Activated naive CD4-positive, alpha-beta T cell treated with Interleukin-2 at 50 U/mL for 16 hours (primary cell): ENCODE measurements at regions not wholly inside any gene's neighbourhood (a gene's known extent, or its start where the extent isn't known, plus 50 kb on each side); places are given as distances from the start of the nearest gene placed in this dataset.
"Not testable (repeated sequence)": the region's sequence is repeated elsewhere in the genome, so short reads cannot be mapped to it uniquely, and the experiment has no call there.

Source experiments
- DNase-seq: peaks from one replicate; pipeline ENCODE4 v3.0.0-alpha.2; 2020

DNA sequence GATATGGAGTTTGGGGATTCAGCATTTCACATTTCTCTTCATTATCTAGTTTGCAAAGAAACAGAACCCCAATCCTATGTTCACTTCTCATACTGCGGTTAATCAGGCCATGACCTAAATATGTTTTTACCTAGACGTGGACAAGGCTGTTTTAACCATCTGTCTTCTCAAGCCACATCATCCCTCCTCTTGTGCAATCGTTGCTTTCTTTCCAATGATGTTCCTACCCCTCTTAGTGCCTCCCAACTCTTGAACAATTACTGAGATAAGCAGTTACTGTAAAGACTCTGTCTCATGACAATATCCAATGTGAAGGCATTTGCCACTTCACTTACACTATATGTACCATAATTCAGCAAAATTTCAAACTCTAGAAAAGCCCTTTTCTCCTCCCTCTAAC, 406.2 kb downstream of the LIG4 start:
- DNase-seq, result no peak

DNA sequence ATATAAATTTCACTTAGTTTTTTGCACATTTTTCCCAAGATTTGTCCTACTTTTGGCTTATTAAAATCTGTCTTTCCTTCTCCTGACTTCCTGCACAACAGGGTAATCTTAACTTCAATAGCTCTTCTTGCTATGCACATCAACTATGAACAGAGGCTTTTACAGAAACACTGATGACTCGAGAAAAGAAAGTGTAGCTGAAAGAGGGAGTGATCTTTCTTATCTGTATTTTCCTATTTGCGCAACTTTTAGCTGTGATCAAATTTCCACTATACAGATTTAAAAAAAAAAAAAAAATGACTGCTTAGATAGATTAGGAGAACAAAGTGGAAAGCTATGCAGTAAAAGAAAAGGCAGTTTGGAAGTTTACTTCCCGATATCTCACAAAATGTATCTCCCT, 406.9 kb downstream of the LIG4 start:
- no peak for DNase-seq

DNA sequence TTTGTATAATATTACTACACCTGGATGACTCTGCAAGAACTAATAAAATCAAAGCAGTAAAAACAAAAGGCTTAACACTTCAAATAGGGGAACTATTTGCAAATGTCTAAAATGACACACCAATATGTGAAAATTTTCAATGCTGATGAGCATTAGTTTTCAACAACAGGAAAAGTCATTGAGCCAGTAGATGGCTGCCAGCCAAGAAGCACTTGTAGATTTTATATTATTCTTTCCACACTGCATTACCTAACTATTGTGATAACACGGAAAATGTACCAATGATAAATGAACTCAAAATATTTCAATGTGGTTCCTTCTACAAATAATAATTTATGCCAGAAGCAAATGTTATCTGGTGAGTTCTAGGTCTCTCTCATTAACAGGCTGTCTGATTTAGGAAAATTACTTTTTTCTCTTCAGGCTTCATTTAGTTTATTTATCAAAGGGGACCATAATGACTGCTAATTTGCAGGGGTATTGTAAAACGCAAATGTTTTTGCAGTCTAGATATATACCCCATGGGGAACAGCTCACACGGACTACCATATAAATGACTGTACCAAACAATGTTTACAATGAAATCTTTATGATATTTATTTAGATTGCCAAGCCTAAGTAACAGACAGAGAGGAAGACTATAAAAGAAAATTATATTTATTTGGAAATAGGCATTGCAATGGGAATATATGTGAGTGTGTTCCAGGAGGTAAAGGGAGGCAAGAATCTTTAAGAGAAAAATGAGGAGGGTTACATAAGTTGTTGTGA, 407.8 kb downstream of the LIG4 start:
- no peak for DNase-seq

DNA sequence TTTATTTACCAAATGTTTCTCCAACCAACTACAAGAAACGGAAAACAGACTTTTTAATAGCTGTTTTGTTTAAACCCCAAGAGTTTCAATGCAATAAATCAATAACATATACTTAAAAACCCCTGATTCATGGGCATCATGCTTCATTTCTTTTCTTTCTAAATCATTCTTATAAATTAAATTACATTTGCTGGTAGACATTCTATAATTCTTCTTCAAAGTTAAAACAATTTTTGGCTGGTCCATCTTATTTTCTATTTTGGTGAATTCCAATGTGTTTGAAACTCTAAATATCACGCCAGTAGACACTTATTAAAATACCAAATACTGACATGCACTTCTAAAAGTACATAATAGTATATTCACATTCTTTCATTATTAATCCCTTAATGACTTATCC, 408.6 kb downstream of the LIG4 start:
- DNase-seq, result no peak

DNA sequence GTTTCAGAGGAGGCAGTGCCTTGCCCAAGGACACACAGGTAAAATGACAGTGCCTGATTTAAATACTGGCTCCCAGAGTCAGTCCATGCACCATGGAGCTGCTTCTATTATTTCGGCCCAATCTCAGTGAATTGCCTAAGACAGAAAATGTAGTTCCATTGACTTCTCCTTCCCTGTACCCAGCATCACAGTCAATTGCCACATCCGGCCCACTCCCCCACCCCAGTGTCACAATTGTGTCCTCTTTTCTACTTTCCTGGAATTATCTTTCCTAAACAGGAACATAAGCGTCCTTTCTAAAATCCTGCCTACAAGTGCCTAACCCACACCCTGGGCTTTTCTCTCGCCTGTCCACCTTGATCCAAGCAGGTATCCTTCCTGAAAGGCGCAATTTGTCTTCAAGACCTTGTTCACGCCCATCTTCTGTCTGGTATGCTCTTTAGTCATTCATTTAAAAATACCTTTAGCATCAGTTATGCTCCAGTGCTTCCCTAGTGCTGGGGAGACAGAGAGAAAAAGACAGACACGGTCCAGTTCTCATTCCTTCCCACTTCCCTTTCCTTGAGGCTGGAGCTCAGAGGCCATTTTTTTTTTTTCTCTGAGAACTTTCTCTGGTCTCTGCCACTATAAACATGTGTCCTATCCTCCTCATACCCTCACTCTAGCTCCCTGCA, 411.4 kb downstream of the LIG4 start:
- DNase-seq, result no peak

DNA sequence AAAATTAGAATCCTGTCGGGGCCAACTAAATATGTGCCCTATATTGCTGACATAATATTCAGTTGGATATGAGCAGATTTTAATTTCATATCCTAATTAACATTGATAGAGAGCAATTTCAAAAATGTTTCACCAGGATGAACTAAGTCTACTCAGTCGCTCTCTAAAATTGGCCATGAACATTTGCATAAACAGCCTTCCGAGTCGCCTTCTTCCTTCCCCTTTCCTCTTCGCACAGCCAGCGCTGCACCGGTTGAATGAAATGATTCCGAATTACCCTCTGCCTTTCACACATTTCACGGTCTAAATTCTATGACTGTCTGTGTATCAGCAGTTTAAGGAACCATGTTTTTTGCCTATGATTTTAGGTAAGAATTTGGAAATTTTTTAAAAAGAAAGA, 413.7 kb downstream of the LIG4 start:
- DNase-seq, result no peak

DNA sequence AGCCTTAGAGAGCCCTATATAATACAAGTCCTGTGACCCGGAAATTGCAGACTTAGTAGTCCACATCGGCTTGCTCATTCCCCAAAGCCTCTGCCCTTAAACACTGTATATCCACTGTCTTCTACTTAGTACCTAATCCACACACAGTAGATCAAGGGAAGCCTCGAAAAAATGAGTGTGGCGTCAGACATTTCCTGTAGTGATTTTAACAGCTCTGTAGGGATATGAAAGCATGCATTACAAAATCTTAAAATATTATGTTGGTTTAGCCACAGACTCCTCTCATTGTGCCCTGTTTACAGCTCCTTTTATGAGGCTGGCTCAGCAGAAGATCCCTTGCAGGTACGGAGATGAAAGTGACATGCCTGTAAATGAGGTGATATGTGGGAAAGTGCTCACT, 416.3 kb downstream of the LIG4 start:
- DNase-seq, result no peak

DNA sequence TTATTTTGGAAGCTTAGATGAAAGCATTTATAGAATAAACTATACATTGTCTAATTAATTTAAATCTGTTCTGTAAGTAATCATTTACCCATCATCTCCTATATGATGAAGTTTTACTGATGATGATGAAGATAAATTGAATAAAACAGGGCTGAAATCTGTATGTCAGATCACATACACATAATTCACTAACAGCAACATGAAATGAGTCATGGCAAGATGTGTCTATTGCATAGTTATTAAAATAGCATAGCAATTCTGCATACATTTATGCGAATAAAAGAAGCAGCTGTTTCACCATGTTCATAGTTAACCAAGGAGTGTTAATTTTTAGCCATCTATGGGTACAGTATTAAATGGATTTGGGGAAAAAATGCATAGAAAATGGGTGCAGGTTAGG, 424.9 kb downstream of the LIG4 start:
- DNase-seq, result no peak

DNA sequence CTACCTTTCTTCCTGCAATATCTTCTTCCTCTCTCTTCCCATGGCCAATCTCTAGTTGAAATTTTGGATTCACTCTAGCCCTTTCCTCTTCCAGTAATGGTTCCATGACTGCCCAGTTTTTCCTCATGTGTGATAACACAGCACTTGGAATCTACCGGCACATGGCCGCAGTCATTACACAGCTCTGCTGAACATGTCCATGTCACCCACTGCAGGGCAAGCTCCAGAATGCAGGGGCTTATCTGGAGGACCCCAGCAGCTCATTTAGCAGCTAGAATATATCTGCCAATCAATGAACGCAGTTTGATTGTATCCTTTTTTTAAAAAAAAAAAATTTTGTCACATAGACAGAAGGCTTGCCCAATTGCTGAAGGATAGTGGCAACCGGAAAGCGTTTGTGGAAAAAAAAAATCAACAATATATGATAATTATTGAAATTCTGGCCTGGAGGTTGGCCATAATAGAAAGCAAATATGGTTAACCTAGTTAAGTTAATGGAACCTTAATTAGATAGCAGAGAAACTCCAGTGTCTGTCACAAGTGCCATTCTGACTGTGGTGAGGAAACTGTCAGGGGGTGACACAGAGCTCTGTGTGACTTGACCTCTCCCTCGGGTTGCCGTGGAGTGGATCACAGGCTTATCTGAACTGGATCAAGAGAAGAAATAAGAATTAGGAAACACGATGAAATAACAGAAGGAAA, 426.7 kb downstream of the LIG4 start:
- no peak for DNase-seq

DNA sequence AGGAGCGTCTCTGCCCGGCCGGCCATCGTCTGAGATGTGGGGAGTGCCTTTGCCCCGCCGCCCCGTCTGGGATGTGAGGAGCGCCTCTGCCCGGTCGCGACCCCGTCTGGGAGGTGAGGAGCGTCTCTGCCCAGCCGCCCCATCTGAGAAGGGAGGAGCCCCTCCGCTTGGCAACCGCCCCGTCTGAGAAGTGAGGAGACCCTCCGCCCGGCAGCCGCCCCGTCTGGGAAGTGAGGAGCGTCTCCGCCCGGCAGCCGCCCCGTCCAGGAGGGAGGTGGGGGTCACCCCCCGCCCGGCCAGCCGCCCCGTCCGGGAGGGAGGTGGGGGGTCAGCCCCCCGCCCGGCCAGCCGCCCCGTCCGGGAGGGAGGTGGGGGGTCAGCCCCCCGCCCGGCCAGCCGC, 432.7 kb downstream of the LIG4 start:
- DNase-seq, result not testable (repeated sequence)

DNA sequence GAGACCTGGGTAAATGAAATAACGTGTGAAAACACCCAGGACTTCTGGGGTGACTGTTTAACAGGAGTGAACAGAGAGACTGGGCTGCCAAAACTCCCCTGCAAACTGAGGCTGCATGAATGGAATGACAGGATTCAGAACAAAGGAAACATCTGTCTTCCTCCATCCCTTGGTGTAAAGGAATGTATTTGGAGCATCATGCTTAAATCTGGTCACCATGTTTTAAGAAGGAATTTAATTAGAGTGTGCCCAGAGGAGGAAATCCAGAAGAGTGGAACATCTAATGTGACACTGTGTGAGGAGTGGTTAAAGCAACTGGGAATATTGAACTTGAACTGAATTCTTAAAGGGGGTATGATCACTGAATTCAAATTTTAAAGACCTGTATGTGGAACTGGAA, 437.2 kb downstream of the LIG4 start:
- no peak for DNase-seq

DNA sequence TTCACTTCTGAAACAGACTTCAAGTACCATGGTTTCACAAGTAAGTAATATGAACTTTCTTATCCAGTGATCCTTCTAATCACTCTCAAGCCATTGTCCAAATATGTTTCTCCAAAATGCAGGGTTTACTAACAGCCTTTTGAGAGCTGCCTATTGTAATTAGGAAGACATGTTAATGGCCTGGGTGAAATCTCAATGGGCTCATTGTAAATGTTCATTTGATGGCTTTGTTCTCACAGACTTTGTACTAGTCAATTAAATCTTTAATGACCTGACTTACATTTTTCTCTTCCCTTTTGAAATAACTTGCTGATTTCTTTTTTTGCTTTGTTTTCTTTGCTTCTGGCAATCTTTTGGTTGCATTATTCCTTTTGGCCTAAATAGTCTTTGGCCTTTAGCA, 444.8 kb downstream of the LIG4 start:
- DNase-seq, result no peak

DNA sequence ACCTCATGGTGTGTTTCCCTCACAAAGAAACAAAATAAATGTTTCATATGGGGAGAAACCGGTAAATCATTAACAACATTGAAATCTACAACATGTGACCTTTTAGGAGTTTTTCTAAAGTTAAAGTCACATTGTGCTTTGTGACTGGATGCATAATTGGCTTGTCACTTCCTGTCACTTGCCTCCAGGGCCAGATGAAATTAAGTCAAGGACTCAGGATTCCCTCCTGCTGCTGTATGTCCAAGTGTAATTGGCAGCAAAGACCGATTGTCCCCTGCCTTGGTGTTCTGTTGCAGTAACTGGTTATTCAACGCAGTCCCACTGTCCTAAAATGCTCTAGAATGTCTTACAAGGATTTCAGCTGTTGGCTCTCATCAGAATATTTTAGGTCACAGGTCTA, 448.2 kb downstream of the LIG4 start:
- DNase-seq, result no peak

DNA sequence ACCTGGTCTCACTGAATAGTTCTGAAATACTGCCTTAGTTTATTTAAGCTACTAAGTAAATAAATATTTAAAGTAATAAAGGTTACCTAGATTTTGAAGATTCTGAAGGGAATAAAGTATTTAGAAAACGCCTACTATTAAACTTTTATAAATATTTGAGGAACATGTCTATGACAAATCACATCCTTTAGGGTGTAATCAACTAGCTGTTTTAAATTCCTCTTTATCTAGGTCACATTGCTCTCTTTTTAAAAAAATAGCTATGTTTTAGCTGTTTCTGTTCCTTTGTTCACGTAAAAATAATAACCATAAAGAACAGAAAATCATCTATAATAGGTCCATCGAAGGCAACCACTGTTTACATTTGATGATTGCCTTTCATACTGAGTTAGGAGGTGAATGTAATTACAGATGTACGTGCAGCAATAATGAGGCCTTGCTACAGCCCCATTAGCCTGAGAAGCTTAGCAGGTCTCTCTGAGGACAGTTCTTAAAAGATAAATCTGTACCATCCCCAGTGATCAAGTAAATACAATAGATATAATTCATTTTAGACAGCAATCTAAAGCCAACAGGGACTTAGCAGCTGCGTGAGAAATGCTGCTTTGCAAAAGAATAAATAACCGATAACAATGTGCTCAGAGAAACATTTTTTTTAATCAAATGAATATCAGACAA, 449.5 kb downstream of the LIG4 start:
- DNase-seq, result no peak

DNA sequence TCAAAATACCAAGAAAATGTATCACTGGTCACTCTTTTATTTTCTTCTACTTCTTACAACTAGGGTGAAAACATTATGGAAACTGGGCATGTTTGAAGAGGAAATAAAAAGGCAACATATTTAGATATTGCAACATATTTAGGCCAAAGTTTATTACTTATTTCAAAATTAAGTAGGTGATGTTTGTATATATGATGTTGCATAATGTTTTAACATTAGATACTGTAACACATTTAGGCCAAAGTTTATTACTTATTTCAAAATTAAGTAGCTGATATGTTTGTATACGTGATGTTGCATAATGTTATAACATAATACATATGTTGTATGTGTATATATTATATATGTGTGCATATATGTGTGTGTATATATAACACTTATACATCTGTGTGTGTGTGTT, 451.3 kb downstream of the LIG4 start:
- DNase-seq, result no peak

DNA sequence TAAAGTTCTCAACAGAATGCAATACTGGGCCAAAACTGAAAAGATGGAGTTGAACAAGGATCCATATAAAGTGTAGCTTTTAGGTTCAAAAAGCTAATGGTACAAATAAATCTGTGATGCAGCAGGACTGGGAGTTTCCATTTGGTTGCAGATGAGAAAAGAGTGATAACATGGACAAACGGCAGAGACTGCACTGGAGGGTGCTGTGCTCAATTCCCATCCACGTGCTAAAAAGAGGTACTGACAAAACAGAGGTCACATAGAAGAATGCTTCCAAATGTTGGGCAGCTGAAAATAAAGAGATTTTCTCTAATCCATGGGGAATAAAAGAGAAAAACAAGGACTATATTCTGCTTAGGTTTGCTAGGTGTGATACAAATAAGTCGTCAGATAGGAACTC, 461.6 kb downstream of the LIG4 start:
- no peak for DNase-seq

DNA sequence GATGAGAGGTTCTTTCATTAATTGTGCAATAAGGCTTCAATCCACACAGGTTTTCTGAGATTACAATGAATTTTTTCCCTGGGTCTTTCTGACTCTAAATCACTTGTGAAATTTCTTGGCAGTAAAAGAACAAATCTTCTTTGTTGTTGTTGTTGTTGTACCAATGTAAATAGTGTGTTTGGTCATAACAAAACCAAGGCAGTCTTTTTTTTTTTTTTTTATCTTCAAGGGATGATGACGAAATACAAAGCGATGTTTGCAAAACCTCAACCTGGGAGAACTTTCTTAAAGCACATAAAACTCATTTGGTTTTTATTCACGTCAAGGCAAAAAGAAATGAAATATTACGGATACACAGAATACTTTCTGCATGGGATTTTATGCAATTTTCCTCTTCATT, 462.0 kb downstream of the LIG4 start:
- DNase-seq, result no peak

DNA sequence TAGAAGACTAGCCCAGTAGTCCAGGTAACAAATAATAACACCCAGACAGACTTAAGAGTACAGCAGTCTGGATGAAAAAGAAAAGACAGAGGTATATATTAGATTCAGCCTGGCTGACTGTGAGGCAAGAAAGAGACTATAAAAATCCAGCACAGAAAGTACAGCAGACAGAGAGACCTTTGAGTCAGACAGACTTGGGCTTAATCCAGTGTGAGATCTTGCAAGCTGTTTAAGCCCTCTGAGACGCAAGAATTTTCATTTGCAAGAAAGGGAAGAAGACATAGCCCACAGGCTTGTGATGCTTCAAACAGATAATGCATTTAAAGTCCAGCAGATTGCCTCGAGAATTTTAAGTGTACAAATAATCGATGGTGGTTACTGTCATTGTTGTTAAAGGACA, 471.4 kb downstream of the LIG4 start:
- DNase-seq, result no peak

DNA sequence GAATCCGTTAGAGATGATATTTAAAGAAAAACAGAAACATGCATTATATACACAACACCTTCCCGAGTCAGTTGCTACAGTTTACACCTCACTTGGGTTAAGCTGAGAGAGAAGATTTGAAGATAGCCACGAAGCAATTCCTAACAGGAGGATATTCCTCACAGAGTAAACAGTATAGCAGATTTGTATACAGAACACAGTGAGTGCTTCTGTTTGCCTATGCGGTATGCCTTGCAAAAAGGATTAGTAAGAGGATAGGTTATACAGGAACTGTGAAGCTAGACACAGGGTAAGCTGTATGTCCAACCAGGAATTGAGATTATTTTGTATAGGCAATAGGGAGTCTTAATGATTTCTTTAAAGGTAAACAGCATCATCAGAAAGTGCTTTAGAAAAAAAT, 471.8 kb downstream of the LIG4 start:
- no peak for DNase-seq

DNA sequence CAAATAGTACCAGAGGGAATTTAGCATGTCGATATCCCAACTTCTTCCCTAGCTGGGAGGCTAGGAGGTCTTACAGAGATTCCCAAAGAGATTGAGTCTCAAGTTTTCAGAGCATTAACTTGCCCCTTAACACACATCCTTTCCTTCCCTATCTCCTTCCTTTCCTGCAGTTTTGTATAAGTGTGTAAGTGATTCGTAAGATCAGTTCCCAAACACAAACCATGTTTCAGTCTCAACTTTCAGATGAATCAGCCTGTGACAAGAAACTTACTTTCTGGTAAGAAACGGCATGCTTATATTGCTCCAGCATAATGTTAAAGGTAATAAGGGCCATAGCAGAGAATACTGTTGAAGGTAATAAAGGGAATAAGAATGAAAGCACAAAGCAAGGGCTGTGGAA, 472.2 kb downstream of the LIG4 start:
- no peak for DNase-seq

DNA sequence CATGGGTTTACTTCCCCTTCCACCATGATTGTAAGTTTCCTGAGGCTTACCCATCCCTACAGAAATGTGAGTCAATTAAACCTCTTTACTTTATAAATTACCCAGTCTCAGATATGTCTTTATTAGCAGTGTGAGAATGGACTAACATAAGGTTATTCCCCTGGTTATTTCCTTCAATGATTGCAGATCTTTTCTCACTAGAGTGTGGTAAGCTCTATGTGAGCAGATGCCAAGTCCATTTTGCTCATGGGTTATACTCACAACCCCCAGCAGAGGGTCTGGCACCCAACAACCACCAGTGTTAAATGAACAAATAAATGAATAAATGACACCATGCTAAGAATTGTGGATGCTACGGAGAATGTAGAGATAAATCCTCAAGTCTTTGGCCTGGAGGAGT, 472.8 kb downstream of the LIG4 start:
- DNase-seq, result no peak

DNA sequence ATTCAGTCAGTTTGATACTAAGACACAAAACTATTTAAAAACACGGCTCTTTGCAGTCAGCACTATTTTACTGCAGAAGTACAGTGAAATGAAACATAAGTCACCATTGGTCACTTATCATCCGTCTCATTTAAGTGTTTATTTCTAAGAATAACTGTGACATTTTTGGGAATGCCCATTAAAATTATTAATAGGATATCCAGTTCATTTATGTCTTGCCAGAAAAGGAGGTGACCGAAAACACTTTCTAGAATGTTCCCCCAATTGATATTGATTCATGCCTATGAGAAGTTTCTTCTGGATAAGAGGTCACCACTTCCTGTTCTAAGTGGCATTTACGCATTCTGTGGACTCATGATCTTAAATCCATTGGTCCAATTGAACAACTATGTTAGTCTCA, 477.3 kb downstream of the LIG4 start:
- DNase-seq, result no peak

DNA sequence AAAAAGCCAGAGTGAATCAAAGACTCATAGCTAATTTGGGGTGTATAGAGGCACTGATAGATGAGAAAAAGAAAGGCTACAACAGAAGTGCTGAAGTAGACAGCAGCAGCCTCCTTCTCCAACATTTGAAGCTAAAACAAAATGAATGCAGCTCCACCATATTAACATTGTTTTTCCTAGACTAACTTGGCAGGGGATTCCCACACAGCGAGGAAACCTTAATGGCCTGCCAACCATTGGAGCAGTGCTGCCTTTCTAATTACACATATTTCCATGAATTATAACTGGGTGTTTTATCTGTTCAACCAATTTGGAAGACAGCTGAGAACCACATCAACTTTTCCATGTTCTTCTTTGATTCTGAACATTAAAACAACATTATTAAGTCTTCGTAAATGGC, 478.6 kb downstream of the LIG4 start:
- no peak for DNase-seq

DNA sequence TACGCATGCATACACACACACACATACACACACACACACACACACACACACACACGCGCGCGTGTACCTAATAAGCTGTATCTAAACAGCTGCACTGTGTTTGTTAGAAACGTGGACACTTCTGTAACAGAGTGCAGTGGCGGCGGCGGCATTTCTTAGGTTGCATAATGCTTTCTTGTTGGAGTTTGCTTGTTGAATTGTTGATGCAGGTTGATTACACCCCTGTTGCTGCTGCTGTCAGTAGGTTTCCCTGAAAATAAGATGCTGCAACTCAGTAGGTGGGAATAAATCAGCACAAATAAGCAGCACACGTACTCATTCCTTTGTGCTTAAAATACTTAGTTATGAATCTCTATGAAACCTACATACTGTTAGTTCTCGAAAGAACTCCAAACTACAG, 479.2 kb downstream of the LIG4 start:
- DNase-seq, result no peak
